ENCODE measurements at regions not wholly inside any gene's neighbourhood (a gene's known extent, or its start where the extent isn't known, plus 50 kb on each side); places are given as distances from the start of the nearest gene placed in this dataset.

GRCh38 chrX:57848857-57849256, 61.4 kb downstream of the ZXDA start:
- Mint-ChIP-seq H3K36me3 (peaks cover 0 to 6% of the 10 kb centered on the region in 2 donors), H3K4me3 (no peak overlapping the region), H3K4me1 (no peaks in the 10 kb centered on the region), H3K27ac (no peak overlapping the region), H3K27me3 (no peaks in the 10 kb centered on the region), H3K9me3 (peaks cover 19 to 23% of the 10 kb centered on the region in 2 donors)
- ATAC-seq (replicated peaks) (no peak), DNase-seq (no peak)

- H3K4me3 Mint-ChIP-seq, result no peak overlapping the region
- DNase-seq, result no peak
- H3K27ac Mint-ChIP-seq, result no peak overlapping the region
- H3K4me1 Mint-ChIP-seq, result peaks cover 2 to 6% of the 10 kb centered on the region in 2 donors
- no peaks in the 10 kb centered on the region for H3K36me3 Mint-ChIP-seq
- H3K27me3 Mint-ChIP-seq, result peaks cover 0 to 10% of the 10 kb centered on the region in 2 donors
- H3K9me3 Mint-ChIP-seq, result no peaks in the 10 kb centered on the region
- ATAC-seq (replicated peaks), result no peak
Measured at GRCh38 chrX:57822818-57823217, 87.4 kb downstream of the ZXDA start.

GRCh38 chrX:57822398-57822797, 87.9 kb downstream of the ZXDA start:
- no peak for ATAC-seq (replicated peaks)

GRCh38 chrX:57821703-57822387, 88.4 kb downstream of the ZXDA start:
- Mint-ChIP-seq H3K4me1 (peaks cover 2 to 6% of the 10 kb centered on the region in 2 donors), H3K9me3 (no peaks in the 10 kb centered on the region), H3K27ac (no peak overlapping the region), H3K27me3 (peaks cover 0 to 4% of the 10 kb centered on the region in 2 donors), H3K4me3 (peak overlapping the region; percentile 2 to 26), H3K36me3 (no peaks in the 10 kb centered on the region)
- DNase-seq (peak; percentile 15), ATAC-seq (replicated peaks) (peak; percentile 74 to 85)

More at GRCh38 chrX:57822398-57822797, 87.9 kb downstream of the ZXDA start:
- H3K36me3 Mint-ChIP-seq, result no peaks in the 10 kb centered on the region
- H3K9me3 Mint-ChIP-seq, result no peaks in the 10 kb centered on the region
- H3K4me3 Mint-ChIP-seq, result no peak overlapping the region
- no peak overlapping the region for H3K27ac Mint-ChIP-seq
- H3K27me3 Mint-ChIP-seq, result peaks cover 0 to 10% of the 10 kb centered on the region in 2 donors
- DNase-seq, result no peak
- peaks cover 2 to 6% of the 10 kb centered on the region in 2 donors for H3K4me1 Mint-ChIP-seq

GRCh38 chrX:57817302-57817701, 93.0 kb downstream of the ZXDA start:
- Mint-ChIP-seq H3K36me3 (no peaks in the 10 kb centered on the region), H3K27ac (no peak overlapping the region), H3K9me3 (peaks cover 0 to 10% of the 10 kb centered on the region in 2 donors), H3K27me3 (peaks cover 5 to 17% of the 10 kb centered on the region in 2 donors), H3K4me3 (no peak overlapping the region), H3K4me1 (peaks cover 2 to 6% of the 10 kb centered on the region in 2 donors)
- DNase-seq (no peak), ATAC-seq (replicated peaks) (no peak)

- DNase-seq (no peak), ATAC-seq (replicated peaks) (no peak)
- no peak overlapping the region for H3K4me3 Mint-ChIP-seq
- no peaks in the 10 kb centered on the region for H3K9me3 Mint-ChIP-seq
- peaks cover 0 to 3% of the 10 kb centered on the region in 2 donors for H3K27me3 Mint-ChIP-seq
- H3K27ac Mint-ChIP-seq, result no peak overlapping the region
- H3K36me3 Mint-ChIP-seq, result no peaks in the 10 kb centered on the region
- no peaks in the 10 kb centered on the region for H3K4me1 Mint-ChIP-seq
Measured at GRCh38 chrX:57772637-57773036, 92.6 kb upstream of the NLRP2B start.

- DNase-seq, result no peak
- Mint-ChIP-seq H3K9me3 (no peaks in the 10 kb centered on the region), H3K4me1 (no peaks in the 10 kb centered on the region), H3K36me3 (no peaks in the 10 kb centered on the region), H3K27me3 (peaks cover 0 to 3% of the 10 kb centered on the region in 2 donors), H3K27ac (no peak overlapping the region), H3K4me3 (no peak overlapping the region)
- ATAC-seq (replicated peaks), result no peak
Measured at GRCh38 chrX:57771689-57772088, 91.6 kb upstream of the NLRP2B start.

DNA sequence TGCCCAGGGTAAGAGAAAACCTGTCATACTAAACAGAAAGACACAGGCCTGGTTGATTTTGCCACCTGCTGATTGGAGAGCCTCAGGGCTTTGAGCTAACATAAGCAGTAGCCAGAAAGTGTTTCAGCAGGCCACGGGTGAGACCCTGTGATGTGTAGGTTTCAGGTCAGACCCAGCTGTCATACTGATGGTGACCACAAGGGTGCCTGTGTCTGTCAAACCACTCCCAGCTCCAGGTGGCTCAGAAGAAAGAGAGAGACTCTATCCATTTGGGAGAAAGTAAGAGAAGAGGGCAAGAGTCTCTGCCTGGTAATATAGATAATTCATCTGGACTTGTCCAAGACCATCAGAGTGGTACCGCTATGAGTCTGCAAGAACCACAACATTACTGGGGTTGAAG, 72.8 kb upstream of the NLRP2B start:
- Mint-ChIP-seq H3K9me3 (peaks cover 12 to 24% of the 10 kb centered on the region in 2 donors), H3K4me1 (no peaks in the 10 kb centered on the region), H3K27ac (no peak overlapping the region), H3K4me3 (no peak overlapping the region), H3K36me3 (peaks cover 0 to 3% of the 10 kb centered on the region in 2 donors), H3K27me3 (no peaks in the 10 kb centered on the region)
- DNase-seq (no peak), ATAC-seq (replicated peaks) (no peak)

DNA sequence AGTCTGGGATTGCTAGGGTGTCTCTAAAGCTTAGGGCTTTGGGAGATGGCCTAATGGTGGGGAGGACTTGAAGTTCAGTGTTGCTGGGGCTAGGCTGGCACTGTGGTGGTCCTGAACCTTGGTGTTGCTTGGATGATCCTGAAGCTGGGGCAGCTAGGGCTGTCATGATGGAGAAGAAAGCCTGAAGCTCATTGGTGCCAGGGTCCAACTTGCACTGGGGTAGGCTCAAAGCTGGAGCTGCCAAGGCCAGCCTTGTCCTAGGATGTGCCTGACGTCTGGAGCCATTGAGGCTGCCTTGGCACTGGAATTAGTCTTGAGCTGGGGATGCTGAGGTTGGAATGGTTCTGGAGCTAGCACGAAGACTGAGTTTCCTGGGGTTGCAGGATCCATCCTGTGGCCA, 61.0 kb upstream of the NLRP2B start:
- Mint-ChIP-seq H3K4me1 (no peaks in the 10 kb centered on the region), H3K36me3 (no peaks in the 10 kb centered on the region)

DNA sequence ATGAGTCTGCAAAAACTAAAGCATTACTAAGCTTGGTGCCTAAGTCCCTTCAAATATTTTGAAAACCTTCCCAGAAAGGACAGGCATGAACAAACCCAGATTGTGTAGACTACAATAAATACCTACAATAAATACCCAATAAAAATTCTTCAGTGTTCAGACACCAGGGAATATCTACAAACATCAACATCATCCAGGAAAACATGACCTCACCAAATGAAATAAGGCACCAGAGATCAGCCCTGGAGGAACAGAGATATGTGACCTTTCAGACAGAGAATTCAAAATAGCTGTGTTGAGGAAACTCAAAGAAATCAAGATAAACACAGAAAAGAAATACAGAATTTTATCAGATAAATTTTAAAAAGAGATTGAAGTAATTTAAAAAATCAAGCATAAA, 57.8 kb upstream of the NLRP2B start:
- no peaks in the 10 kb centered on the region for H3K36me3 Mint-ChIP-seq
- peaks cover 0 to 1% of the 10 kb centered on the region in 2 donors for H3K9me3 Mint-ChIP-seq
- H3K4me1 Mint-ChIP-seq, result no peaks in the 10 kb centered on the region
- no peak for ATAC-seq (replicated peaks)
- no peak for DNase-seq
- no peak overlapping the region for H3K4me3 Mint-ChIP-seq
- no peak overlapping the region for H3K27ac Mint-ChIP-seq
- peaks cover 0 to 4% of the 10 kb centered on the region in 2 donors for H3K27me3 Mint-ChIP-seq

More for the DNA sequence above, 61.0 kb upstream of the NLRP2B start:
- no peak overlapping the region for H3K27ac Mint-ChIP-seq
- H3K9me3 Mint-ChIP-seq, result peaks cover 3 to 6% of the 10 kb centered on the region in 2 donors
- ATAC-seq (replicated peaks) (no peak), DNase-seq (no peak)
- no peak overlapping the region for H3K4me3 Mint-ChIP-seq
- peaks cover 0 to 13% of the 10 kb centered on the region in 2 donors for H3K27me3 Mint-ChIP-seq

All from stimulated activated naive B cell treated with anti-CD40 and anti-IgM and Interleukin-4, amounts not matched to agents 10 μg/mL and 1 μg/mL and 100 μg/mL, for 72 hours (primary cell).